B cell (primary cell): ENCODE measurements at regions not wholly inside any gene's neighbourhood (a gene's known extent, or its start where the extent isn't known, plus 50 kb on each side); places are given as distances from the start of the nearest gene placed in this dataset.

Source experiments
- ATAC-seq: fragments of 200-7000 bp; cut with Tn5 transposase; one replicate; pipeline ENCODE4 v1.10.0; 2021; ENCODE audit warnings: low read depth, mild to moderate bottlenecking, moderate number of reproducible peaks, moderate library complexity
- CTCF ChIA-PET: fragments of 350-600 bp; sonication (Branson Sonifier 250); formaldehyde crosslinking; loops from one replicate; lab custom pipeline; 2021; ENCODE audit warnings: antibody characterized with exemption, inconsistent platforms; lab: Charles Lee
- POLR2A ChIA-PET: fragments of 350-600 bp; sonication (Branson Sonifier 250); formaldehyde crosslinking; loops from one replicate; lab custom pipeline; 2021; ENCODE audit warnings: antibody characterized with exemption; lab: Charles Lee
- DNase-seq: peaks from one replicate; pipeline ENCODE4 v3.0.0; 2013
- H2AFZ ChIP-seq: 2 replicates; pipeline ENCODE4 v1.6.1; 2012; ENCODE audit warnings: mild to moderate bottlenecking, low read depth, low read length; ENCODE audit not compliant: insufficient read depth, poor library complexity, severe bottlenecking
- H3K27ac ChIP-seq, 2 donors: 1 replicate in 1 of 2; 2 replicates in 1 of 2; pipeline ENCODE4 v1.5.1; 2012 to 2013; ENCODE audit warnings: low read length in 2 of 2, mild to moderate bottlenecking in 2 of 2, moderate library complexity in 1 of 2
- H3K27me3 ChIP-seq, 4 experiments: fragments of 200-600 bp in 1 of 4; sonication (generic) in 1 of 4; replicated peaks in 1 of 4; 1 replicate in 2 of 4; 2 replicates in 2 of 4; pipeline versions ENCODE4 v1.6.1 to v1.7.0; 2013 to 2016; ENCODE audit warnings: low read length in 3 of 4, mild to moderate bottlenecking in 2 of 4, mixed read lengths in 1 of 4, moderate library complexity in 1 of 4; ENCODE audit not compliant: insufficient read depth in 4 of 4, control insufficient read depth in 3 of 4; ENCODE audit errors: control extremely low read depth in 1 of 4
- H3K36me3 ChIP-seq, 2 experiments: replicated peaks in 1 of 2; 1 replicate in 1 of 2; 2 replicates in 1 of 2; pipeline versions ENCODE4 v1.6.1 to v1.7.1; 2013; ENCODE audit warnings: low read length in 1 of 2; ENCODE audit not compliant: insufficient read depth in 2 of 2, control insufficient read depth in 1 of 2; ENCODE audit errors: control extremely low read depth in 1 of 2, extremely low read depth in 1 of 2
- H3K4me1 ChIP-seq, 2 donors: fragments of 200-600 bp in 1 of 2; sonication (generic) in 1 of 2; 1 replicate in 1 of 2; 2 replicates in 1 of 2; pipeline versions ENCODE4 v1.5.1 to v1.6.1; 2013 to 2017; ENCODE audit warnings: low read length in 2 of 2; ENCODE audit not compliant: control insufficient read depth in 2 of 2, insufficient read depth in 2 of 2
- H3K4me2 ChIP-seq: replicated peaks from 2 replicates; pipeline ENCODE3; 2012; ENCODE audit warnings: mild to moderate bottlenecking, low read depth, low read length; ENCODE audit not compliant: poor library complexity, severe bottlenecking
- H3K4me3 ChIP-seq, 5 experiments: fragments of 200-600 bp in 1 of 5; sonication (generic) in 1 of 5; 1 replicate in 3 of 5; 2 replicates in 2 of 5; pipeline versions ENCODE4 v1.5.1 to v1.7.0; 2011 to 2016; ENCODE audit warnings: low read length in 4 of 5, mild to moderate bottlenecking in 4 of 5, low read depth in 2 of 5, control low read depth in 1 of 5, moderate library complexity in 1 of 5; ENCODE audit not compliant: insufficient read depth in 1 of 5; ENCODE audit errors: control extremely low read depth in 1 of 5, extremely low read depth in 1 of 5
- H3K79me2 ChIP-seq: fragments of 200-600 bp; sonication (generic); one replicate; pipeline ENCODE4 v1.6.0; 2016; ENCODE audit warnings: low read length; ENCODE audit not compliant: control insufficient read depth, insufficient read depth
- H3K9ac ChIP-seq: fragments of 200-600 bp; sonication (generic); 2 replicates; pipeline ENCODE4 v1.6.1; 2017; ENCODE audit warnings: mild to moderate bottlenecking, low read length, moderate library complexity
- H3K9me3 ChIP-seq, 3 donors: one replicate each; pipeline versions ENCODE4 v1.6.1 to v1.7.1; 2013; ENCODE audit warnings: low read length in 2 of 3; ENCODE audit not compliant: control insufficient read depth in 2 of 3, insufficient read depth in 1 of 3; ENCODE audit errors: control extremely low read depth in 1 of 3
- H4K20me1 ChIP-seq: 2 replicates; pipeline ENCODE4 v1.6.0; 2012; ENCODE audit warnings: mild to moderate bottlenecking, low read length; ENCODE audit not compliant: insufficient read depth, control insufficient read depth, poor library complexity, severe bottlenecking
- H3K27ac Mint-ChIP-seq: one replicate; pipeline ENCODE4 v1.8.0; 2021; ENCODE audit warnings: mixed read lengths
- H3K27me3 Mint-ChIP-seq: one replicate; pipeline ENCODE4 v1.8.0; 2021; ENCODE audit warnings: mixed read lengths
- H3K4me1 Mint-ChIP-seq: one replicate; pipeline ENCODE4 v1.8.0; 2021; ENCODE audit warnings: mixed read lengths
- H3K4me3 Mint-ChIP-seq: one replicate; pipeline ENCODE4 v1.8.0; 2021; ENCODE audit warnings: mixed read lengths
- H3K9me3 Mint-ChIP-seq: one replicate; pipeline ENCODE4 v1.8.0; 2022; ENCODE audit warnings: mixed read lengths; ENCODE audit not compliant: insufficient read depth
- EZH2 ChIP-seq: IDR thresholded peaks from 2 replicates; pipeline ENCODE4 v1.6.1; 2012; ENCODE audit warnings: borderline replicate concordance, low read depth, mild to moderate bottlenecking, moderate library complexity, low read length; ENCODE audit not compliant: insufficient read depth, poor library complexity, severe bottlenecking
- WGBS: methylation state at CpG from one replicate; pipeline ENCODE4 v1.1.5; 2013; ENCODE audit warnings: missing lambda C conversion rate; ENCODE audit not compliant: insufficient coverage; 5-methylcytosine and 5-hydroxymethylcytosine counted together
- intact Hi-C: fragments of 100-400 bp; cut with micrococcal nuclease; formaldehyde crosslinking; loops from one replicate; pipeline ENCODE4 v1.10.0; 2022
- TF ChIP-seq, protein P1 (sequence below): fragments of 200-600 bp; IDR thresholded peaks from one replicate; pipeline ENCODE4 v1.8.0; 2022; ENCODE audit warnings: antibody characterized with exemption, mild to moderate bottlenecking

GRCh38 chr1:218108034-218108433, 177.1 kb upstream of the RRP15 start:
- Histone ChIP-seq H2AFZ (no peak overlapping the region), H3K79me2 (no peaks in the 10 kb centered on the region), H3K9ac (no peak overlapping the region), H3K4me1 (no peaks in the 10 kb centered on the region), H3K27me3 (no peaks in the 10 kb centered on the region), H3K36me3 (no peaks in the 10 kb centered on the region), H4K20me1 (no peaks in the 10 kb centered on the region), H3K27ac (no peak overlapping the region), H3K9me3 (peaks cover 0 to 3% (median 0%) of the 10 kb centered on the region in 3 donors), H3K4me2 (no peak overlapping the region), H3K4me3 (no peak overlapping the region)
- Mint-ChIP-seq H3K27me3 (no peaks in the 10 kb centered on the region), H3K27ac (no peak overlapping the region), H3K4me1 (no peaks in the 10 kb centered on the region), H3K9me3 (peaks cover 6% of the 10 kb centered on the region), H3K4me3 (no peak overlapping the region)
- TF ChIP-seq EZH2, result no peak
- TF ChIP-seq, protein P1, sequence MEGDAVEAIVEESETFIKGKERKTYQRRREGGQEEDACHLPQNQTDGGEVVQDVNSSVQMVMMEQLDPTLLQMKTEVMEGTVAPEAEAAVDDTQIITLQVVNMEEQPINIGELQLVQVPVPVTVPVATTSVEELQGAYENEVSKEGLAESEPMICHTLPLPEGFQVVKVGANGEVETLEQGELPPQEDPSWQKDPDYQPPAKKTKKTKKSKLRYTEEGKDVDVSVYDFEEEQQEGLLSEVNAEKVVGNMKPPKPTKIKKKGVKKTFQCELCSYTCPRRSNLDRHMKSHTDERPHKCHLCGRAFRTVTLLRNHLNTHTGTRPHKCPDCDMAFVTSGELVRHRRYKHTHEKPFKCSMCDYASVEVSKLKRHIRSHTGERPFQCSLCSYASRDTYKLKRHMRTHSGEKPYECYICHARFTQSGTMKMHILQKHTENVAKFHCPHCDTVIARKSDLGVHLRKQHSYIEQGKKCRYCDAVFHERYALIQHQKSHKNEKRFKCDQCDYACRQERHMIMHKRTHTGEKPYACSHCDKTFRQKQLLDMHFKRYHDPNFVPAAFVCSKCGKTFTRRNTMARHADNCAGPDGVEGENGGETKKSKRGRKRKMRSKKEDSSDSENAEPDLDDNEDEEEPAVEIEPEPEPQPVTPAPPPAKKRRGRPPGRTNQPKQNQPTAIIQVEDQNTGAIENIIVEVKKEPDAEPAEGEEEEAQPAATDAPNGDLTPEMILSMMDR, result no peak
- intact Hi-C loops, result no loop called here
- ChIA-PET POLR2A (no interaction called here), CTCF (no interaction called here)
- ATAC-seq (no peak), DNase-seq (no peak)
- no CpG with 5 or more reads among the region's 3 CpGs for WGBS

DNA sequence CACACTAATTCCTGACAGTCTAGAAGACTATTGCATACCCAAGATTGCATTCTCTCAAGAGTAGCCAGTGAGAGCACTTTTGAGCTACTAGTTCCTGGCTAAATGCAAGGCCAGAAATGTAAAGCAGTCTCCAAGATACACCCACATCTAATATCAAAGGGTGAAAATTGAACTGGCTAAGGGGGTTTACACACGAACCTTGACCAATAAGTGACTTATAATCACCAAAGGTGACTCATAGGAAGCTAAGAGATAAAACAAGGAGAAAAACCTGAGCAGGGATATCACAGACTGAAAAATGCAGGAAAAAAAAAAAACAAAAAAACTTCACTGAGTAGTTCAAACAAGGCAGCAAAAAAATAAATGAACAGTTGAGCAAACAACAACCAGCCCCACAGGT, 172.2 kb upstream of the RRP15 start:
- no peaks in the 10 kb centered on the region for H3K4me1 ChIP-seq
- DNase-seq (no peak), ATAC-seq (no peak)
- peaks cover 0 to 7% (median 0%) of the 10 kb centered on the region in 3 donors for H3K9me3 ChIP-seq
- ChIA-PET CTCF (no interaction called here), POLR2A (no interaction called here)
- H3K36me3 ChIP-seq, result no peaks in the 10 kb centered on the region
- no CpG with 5 or more reads among the region's 1 CpG for WGBS
- no peak overlapping the region for H3K4me3 Mint-ChIP-seq
- H3K9ac ChIP-seq, result no peak overlapping the region
- no peak overlapping the region for H3K4me2 ChIP-seq
- H3K27ac ChIP-seq, result no peak overlapping the region
- no peak overlapping the region for H3K27ac Mint-ChIP-seq
- H4K20me1 ChIP-seq, result no peaks in the 10 kb centered on the region
- H3K79me2 ChIP-seq, result no peaks in the 10 kb centered on the region
- intact Hi-C loops, result no loop called here
- TF ChIP-seq EZH2, result no peak
- TF ChIP-seq, protein P1, result no peak
- H3K4me3 ChIP-seq, result no peak overlapping the region
- H3K27me3 ChIP-seq, result no peaks in the 10 kb centered on the region
- H3K9me3 Mint-ChIP-seq, result peaks cover 6% of the 10 kb centered on the region
- H3K27me3 Mint-ChIP-seq, result no peaks in the 10 kb centered on the region
- H3K4me1 Mint-ChIP-seq, result no peaks in the 10 kb centered on the region
- H2AFZ ChIP-seq, result no peak overlapping the region
